ENCODE measurements at regions not wholly inside any gene's neighbourhood (a gene's known extent, or its start where the extent isn't known, plus 50 kb on each side); places are given as distances from the start of the nearest gene placed in this dataset.

DNA sequence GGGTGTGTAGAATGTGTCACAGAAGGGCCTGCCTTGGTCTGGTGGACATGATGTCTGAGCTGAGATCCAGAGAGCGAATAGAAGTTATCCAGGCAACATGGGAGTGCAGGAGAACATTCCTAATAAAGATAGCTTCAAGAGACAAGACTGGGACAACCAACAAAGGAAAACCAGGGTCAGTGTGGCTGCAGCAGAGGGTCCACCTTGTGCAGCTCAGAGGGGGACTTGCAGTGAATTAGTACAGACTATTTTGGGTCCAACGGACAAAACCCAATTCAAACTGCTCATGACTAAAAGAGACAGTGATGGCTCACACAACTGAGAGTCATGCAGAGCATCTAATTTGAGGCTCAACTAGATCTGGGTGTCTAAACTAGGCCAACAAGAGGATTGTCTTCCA is 192.1 kb downstream of the CBLN1 start:
- WGBS, 4 donors = 67 to 68% (median 68%) methylated on average over 2 of the region's 2 CpGs
- intact Hi-C loops (cut with DNase I) = no loop called here
- Histone ChIP-seq H3K27ac (no peak overlapping the region), H3K4me1 (replicated peaks in 1 of 2) (no peaks in the 10 kb centered on the region), H3K9me3 (replicated peaks in 1 of 3) (no peaks in the 10 kb centered on the region), H3K36me3 (replicated peaks in 1 of 2) (no peaks in the 10 kb centered on the region), H3K27me3 (no peaks in the 10 kb centered on the region), H3K4me3 (no peak overlapping the region)
- DNase-seq = no peak
- no peak for TF ChIP-seq POLR2A (IDR thresholded peaks at IDR 0.05)
- TF ChIP-seq, protein P1, sequence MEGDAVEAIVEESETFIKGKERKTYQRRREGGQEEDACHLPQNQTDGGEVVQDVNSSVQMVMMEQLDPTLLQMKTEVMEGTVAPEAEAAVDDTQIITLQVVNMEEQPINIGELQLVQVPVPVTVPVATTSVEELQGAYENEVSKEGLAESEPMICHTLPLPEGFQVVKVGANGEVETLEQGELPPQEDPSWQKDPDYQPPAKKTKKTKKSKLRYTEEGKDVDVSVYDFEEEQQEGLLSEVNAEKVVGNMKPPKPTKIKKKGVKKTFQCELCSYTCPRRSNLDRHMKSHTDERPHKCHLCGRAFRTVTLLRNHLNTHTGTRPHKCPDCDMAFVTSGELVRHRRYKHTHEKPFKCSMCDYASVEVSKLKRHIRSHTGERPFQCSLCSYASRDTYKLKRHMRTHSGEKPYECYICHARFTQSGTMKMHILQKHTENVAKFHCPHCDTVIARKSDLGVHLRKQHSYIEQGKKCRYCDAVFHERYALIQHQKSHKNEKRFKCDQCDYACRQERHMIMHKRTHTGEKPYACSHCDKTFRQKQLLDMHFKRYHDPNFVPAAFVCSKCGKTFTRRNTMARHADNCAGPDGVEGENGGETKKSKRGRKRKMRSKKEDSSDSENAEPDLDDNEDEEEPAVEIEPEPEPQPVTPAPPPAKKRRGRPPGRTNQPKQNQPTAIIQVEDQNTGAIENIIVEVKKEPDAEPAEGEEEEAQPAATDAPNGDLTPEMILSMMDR (IDR thresholded peaks at IDR 0.05) = no peak

DNA sequence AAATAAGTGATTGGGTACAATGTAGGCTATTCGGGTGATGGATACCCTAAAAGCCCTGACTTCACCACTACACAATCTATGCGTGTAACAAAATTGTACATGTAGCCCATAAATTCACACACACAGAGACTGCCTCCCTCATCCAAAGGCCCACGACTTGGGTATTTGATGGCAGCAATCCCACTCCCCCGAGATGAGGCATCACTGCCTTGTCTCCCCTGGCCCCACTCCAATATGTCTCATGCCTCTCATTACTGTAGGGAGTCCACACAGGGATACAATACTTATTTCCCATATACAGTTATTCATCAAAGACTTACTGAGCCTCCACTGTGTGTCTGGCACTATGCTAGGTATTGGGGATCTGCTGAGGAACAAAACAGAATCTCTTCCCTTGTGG is 192.6 kb downstream of the CBLN1 start:
- TF ChIP-seq, protein P1 (IDR thresholded peaks at IDR 0.05) = no peak
- no peak for TF ChIP-seq POLR2A (IDR thresholded peaks at IDR 0.05)
- H3K27ac ChIP-seq = no peak overlapping the region
- H3K4me3 ChIP-seq = no peak overlapping the region
- no peaks in the 10 kb centered on the region for H3K27me3 ChIP-seq
- no peaks in the 10 kb centered on the region for H3K36me3 ChIP-seq (replicated peaks in 1 of 2)
- intact Hi-C loops (cut with DNase I) = no loop called here
- no peak for DNase-seq
- no peaks in the 10 kb centered on the region for H3K4me1 ChIP-seq (replicated peaks in 1 of 2)
- H3K9me3 ChIP-seq (replicated peaks in 1 of 3) = no peaks in the 10 kb centered on the region
- WGBS, 4 donors = 63 to 82% (median 74%) methylated on average over 4 of the region's 4 CpGs

DNA sequence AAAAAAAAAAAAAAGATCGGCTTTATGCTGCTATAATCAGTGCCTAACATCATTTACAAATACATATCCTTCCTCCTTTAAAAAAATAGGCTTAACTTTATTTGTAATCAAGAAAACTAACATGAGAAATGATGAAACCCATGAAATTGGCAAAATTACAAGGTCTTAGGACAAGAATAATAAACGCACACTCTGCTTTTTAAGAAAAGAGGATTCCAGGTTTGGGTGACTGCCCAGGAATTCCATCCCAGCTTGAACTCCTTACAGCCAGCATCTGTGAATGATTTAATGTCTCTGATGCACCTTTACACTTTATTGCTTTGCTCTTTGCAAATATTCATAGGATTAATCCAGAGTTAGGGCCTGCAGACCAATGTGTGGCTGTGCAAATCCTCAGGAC is 196.0 kb downstream of the CBLN1 start:
- Histone ChIP-seq H3K9me3 (replicated peaks in 1 of 3) (no peaks in the 10 kb centered on the region), H3K27me3 (no peaks in the 10 kb centered on the region), H3K4me1 (replicated peaks in 1 of 2) (no peaks in the 10 kb centered on the region), H3K36me3 (replicated peaks in 1 of 2) (no peaks in the 10 kb centered on the region), H3K27ac (no peak overlapping the region), H3K4me3 (no peak overlapping the region)
- WGBS, 4 donors = 42 to 65% (median 47%) methylated on average over 2 of the region's 2 CpGs
- intact Hi-C loops (cut with DNase I) = no loop called here
- TF ChIP-seq, protein P1 (IDR thresholded peaks at IDR 0.05) = no peak
- no peak for TF ChIP-seq POLR2A (IDR thresholded peaks at IDR 0.05)
- DNase-seq = no peak

DNA sequence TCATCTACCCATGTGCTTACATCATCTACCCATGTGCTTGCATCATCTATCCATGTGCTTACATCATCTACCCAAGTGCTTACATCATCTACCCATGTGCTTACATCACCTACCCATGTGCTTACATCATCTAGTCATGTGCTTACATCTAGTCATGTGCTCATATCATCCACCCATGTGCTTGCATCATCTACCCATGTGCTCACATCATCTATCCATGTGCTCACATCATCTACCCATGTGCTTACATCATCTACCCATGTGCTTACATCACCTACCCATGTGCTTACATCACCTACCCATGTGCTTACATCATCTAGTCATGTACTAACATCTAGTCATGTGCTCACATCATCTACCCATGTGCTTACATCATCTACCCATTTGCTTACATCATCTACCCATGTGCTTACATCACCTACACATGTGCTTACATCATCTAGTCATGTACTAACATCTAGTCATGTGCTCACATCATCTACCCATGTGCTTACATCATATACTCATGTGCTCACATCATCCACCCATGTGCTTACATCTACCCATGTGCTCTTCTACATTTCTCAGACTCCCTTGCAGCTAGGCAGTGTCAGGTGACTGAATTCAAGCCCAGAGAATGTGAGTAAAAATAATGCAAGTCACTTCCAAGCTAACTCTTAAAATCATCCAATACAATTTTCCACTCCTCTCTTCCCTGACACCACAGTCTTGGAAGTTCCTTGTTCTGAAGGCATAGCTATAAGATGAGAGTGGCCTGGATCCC is 196.8 kb downstream of the CBLN1 start:
- no peak for DNase-seq
- TF ChIP-seq, protein P1 (IDR thresholded peaks at IDR 0.05) = no peak
- no peak for TF ChIP-seq POLR2A (IDR thresholded peaks at IDR 0.05)
- Histone ChIP-seq H3K27ac (no peak overlapping the region), H3K9me3 (replicated peaks in 1 of 3) (no peaks in the 10 kb centered on the region), H3K36me3 (replicated peaks in 1 of 2) (no peaks in the 10 kb centered on the region), H3K4me1 (replicated peaks in 1 of 2) (no peaks in the 10 kb centered on the region), H3K4me3 (no peak overlapping the region), H3K27me3 (no peaks in the 10 kb centered on the region)
- intact Hi-C loops (cut with DNase I) = no loop called here
